Upper lobe of left lung (tissue), 6 donors: ENCODE measurements at regions not wholly inside any gene's neighbourhood (a gene's known extent, or its start where the extent isn't known, plus 50 kb on each side); places are given as distances from the start of the nearest gene placed in this dataset.

Source experiments
- ATAC-seq, 2 donors: fragments of 200-7000 bp; cut with Tn5 transposase; one replicate each; pipeline ENCODE4 v1.9.1; 2022; ENCODE audit warnings: mild to moderate bottlenecking in 2 of 2, moderate library complexity in 2 of 2; ENCODE audit not compliant: low FRiP score in 2 of 2
- DNase-seq, 2 donors: peaks; one replicate each; pipeline ENCODE4 v3.0.0-alpha.2; 2019 to 2020
- H3K27ac ChIP-seq, 4 donors: fragments of 200-600 bp; sonication (generic); one replicate each; pipeline ENCODE4 v1.5.1; 2016 to 2019
- H3K27me3 ChIP-seq, 4 donors: fragments of 200-600 bp; sonication (generic); one replicate each; pipeline ENCODE4 v1.5.1; 2017 to 2019
- H3K36me3 ChIP-seq, 4 donors: fragments of 200-600 bp; sonication (generic); one replicate each; pipeline ENCODE4 v1.5.1; 2016 to 2019
- H3K4me1 ChIP-seq, 4 donors: fragments of 200-600 bp; sonication (generic); one replicate each; pipeline ENCODE4 v1.5.1; 2018 to 2019
- H3K4me3 ChIP-seq, 4 donors: fragments of 200-600 bp; sonication (generic); one replicate each; pipeline ENCODE4 v1.5.1; 2017 to 2019; ENCODE audit warnings: mild to moderate bottlenecking in 2 of 4, moderate library complexity in 1 of 4
- H3K9me3 ChIP-seq, 4 donors: fragments of 200-600 bp; sonication (generic); one replicate each; pipeline ENCODE4 v1.5.1; 2018 to 2019
- CTCF ChIP-seq, 6 experiments: fragments of 450-650 bp in 4 of 6; fragments of 200-600 bp in 2 of 6; sonication (generic) in 2 of 6; IDR thresholded peaks; one replicate each; pipeline ENCODE4 v1.5.1; 2016 to 2019; ENCODE audit warnings: antibody characterized with exemption in 6 of 6
- EP300 ChIP-seq, 4 donors: sonication (generic); formaldehyde crosslinking; IDR thresholded peaks; one replicate each; pipeline ENCODE4 v1.5.1; 2017; ENCODE audit warnings: antibody characterized with exemption in 4 of 4, control low read depth in 2 of 4
- POLR2A ChIP-seq, 4 donors: fragments of 450-650 bp; IDR thresholded peaks; one replicate each; pipeline ENCODE4 v1.5.1; 2016 to 2017; ENCODE audit warnings: antibody characterized with exemption in 4 of 4, mild to moderate bottlenecking in 2 of 4
- POLR2AphosphoS5 ChIP-seq, 2 donors: sonication (generic); formaldehyde crosslinking; IDR thresholded peaks; one replicate each; pipeline ENCODE4 v1.5.1; 2017; ENCODE audit warnings: antibody characterized with exemption in 2 of 2
- whole genome bisulfite sequencing, 2 donors: methylation state at CpG; one replicate each; pipeline ENCODE4 v1.1.5; 2017 to 2018; 5-methylcytosine and 5-hydroxymethylcytosine counted together
- donor health status: DM: no; HTN: no; CAD: no; lungs with moderate emphysema.
- donor health status: DM: no; HTN: yes; CAD: no; lungs with severe emphysema.

GRCh38 chr12:94089891-94090290 is 58.5 kb upstream of the PLXNC1 start:
- Histone ChIP-seq H3K4me3 (no peak overlapping the region), H3K27ac (no peak overlapping the region), H3K27me3 (no peaks in the 10 kb centered on the region), H3K36me3 (no peaks in the 10 kb centered on the region), H3K4me1 (no peaks in the 10 kb centered on the region), H3K9me3 (no peaks in the 10 kb centered on the region)
- ATAC-seq (no peak), DNase-seq (no peak)
- 56 to 60% methylated on average over 3 of the region's 3 CpGs for WGBS, 2 donors
- TF ChIP-seq POLR2AphosphoS5 (IDR thresholded peaks at IDR 0.05): no peak
- TF ChIP-seq CTCF (IDR thresholded peaks at IDR 0.05): no peak
- TF ChIP-seq EP300 (IDR thresholded peaks at IDR 0.05): no peak
- no peak for TF ChIP-seq POLR2A (IDR thresholded peaks at IDR 0.05)

GRCh38 chr12:94091624-94092023 is 56.8 kb upstream of the PLXNC1 start:
- Histone ChIP-seq H3K27me3 (no peaks in the 10 kb centered on the region), H3K27ac (no peak overlapping the region), H3K9me3 (no peaks in the 10 kb centered on the region), H3K4me1 (no peaks in the 10 kb centered on the region), H3K4me3 (no peak overlapping the region), H3K36me3 (no peaks in the 10 kb centered on the region)
- ATAC-seq: no peak
- no peak for DNase-seq
- TF ChIP-seq POLR2AphosphoS5 (IDR thresholded peaks at IDR 0.05) (no peak), POLR2A (IDR thresholded peaks at IDR 0.05) (no peak), EP300 (IDR thresholded peaks at IDR 0.05) (no peak), CTCF (IDR thresholded peaks at IDR 0.05) (no peak)
- WGBS, 2 donors: 78 to 91% methylated on average over 2 of the region's 2 CpGs

- no peaks in the 10 kb centered on the region for H3K36me3 ChIP-seq
- WGBS, 2 donors: 62 to 75% methylated on average over 13 of the region's 13 CpGs
- no peaks in the 10 kb centered on the region for H3K4me1 ChIP-seq
- H3K4me3 ChIP-seq: no peak overlapping the region
- TF ChIP-seq CTCF (IDR thresholded peaks at IDR 0.05) (no peak), POLR2AphosphoS5 (IDR thresholded peaks at IDR 0.05) (no peak), EP300 (IDR thresholded peaks at IDR 0.05) (no peak), POLR2A (IDR thresholded peaks at IDR 0.05) (no peak)
- H3K27me3 ChIP-seq: no peaks in the 10 kb centered on the region
- ATAC-seq (peak in 1 of 2 donors; percentile 84), DNase-seq (peak in 1 of 2 donors; percentile 51)
- no peaks in the 10 kb centered on the region for H3K9me3 ChIP-seq
- H3K27ac ChIP-seq: no peak overlapping the region
Measured at GRCh38 chr12:94092516-94093241, 55.7 kb upstream of the PLXNC1 start.

GRCh38 chr12:94094700-94095099 is 53.7 kb upstream of the PLXNC1 start:
- ATAC-seq (no peak), DNase-seq (no peak)
- Histone ChIP-seq H3K4me3 (no peak overlapping the region), H3K36me3 (no peaks in the 10 kb centered on the region), H3K27me3 (no peaks in the 10 kb centered on the region), H3K4me1 (no peaks in the 10 kb centered on the region), H3K27ac (no peak overlapping the region), H3K9me3 (no peaks in the 10 kb centered on the region)
- WGBS, 2 donors: 72 to 76% methylated on average over 2 of the region's 2 CpGs
- TF ChIP-seq POLR2A (IDR thresholded peaks at IDR 0.05): no peak
- TF ChIP-seq POLR2AphosphoS5 (IDR thresholded peaks at IDR 0.05): no peak
- TF ChIP-seq EP300 (IDR thresholded peaks at IDR 0.05): no peak
- TF ChIP-seq CTCF (IDR thresholded peaks at IDR 0.05): no peak

- TF ChIP-seq POLR2A (IDR thresholded peaks at IDR 0.05): no peak
- no peak for TF ChIP-seq CTCF (IDR thresholded peaks at IDR 0.05)
- no peak for TF ChIP-seq EP300 (IDR thresholded peaks at IDR 0.05)
- no peak for TF ChIP-seq POLR2AphosphoS5 (IDR thresholded peaks at IDR 0.05)
- H3K27me3 ChIP-seq: no peaks in the 10 kb centered on the region
- H3K9me3 ChIP-seq: no peaks in the 10 kb centered on the region
- H3K36me3 ChIP-seq: no peaks in the 10 kb centered on the region
- DNase-seq: no peak
- no peak for ATAC-seq
- peaks cover 0 to under 1% (median 0%) of the 10 kb centered on the region in 4 donors for H3K4me1 ChIP-seq
- 84 to 90% methylated on average over 2 of the region's 2 CpGs for WGBS, 2 donors
- no peak overlapping the region for H3K27ac ChIP-seq
- H3K4me3 ChIP-seq: no peak overlapping the region
Measured at GRCh38 chr12:94095618-94096017, 52.8 kb upstream of the PLXNC1 start.
